Amniotic epithelial cell (primary cell): ENCODE measurements at regions not wholly inside any gene's neighbourhood (a gene's known extent, or its start where the extent isn't known, plus 50 kb on each side); places are given as distances from the start of the nearest gene placed in this dataset.
"Not testable (repeated sequence)": the region's sequence is repeated elsewhere in the genome, so short reads cannot be mapped to it uniquely, and the experiment has no call there.

Source experiments
- DNase-seq: peaks from one replicate; pipeline ENCODE4 v3.0.0-alpha.2; 2010; ENCODE audit warnings: low read depth

DNA sequence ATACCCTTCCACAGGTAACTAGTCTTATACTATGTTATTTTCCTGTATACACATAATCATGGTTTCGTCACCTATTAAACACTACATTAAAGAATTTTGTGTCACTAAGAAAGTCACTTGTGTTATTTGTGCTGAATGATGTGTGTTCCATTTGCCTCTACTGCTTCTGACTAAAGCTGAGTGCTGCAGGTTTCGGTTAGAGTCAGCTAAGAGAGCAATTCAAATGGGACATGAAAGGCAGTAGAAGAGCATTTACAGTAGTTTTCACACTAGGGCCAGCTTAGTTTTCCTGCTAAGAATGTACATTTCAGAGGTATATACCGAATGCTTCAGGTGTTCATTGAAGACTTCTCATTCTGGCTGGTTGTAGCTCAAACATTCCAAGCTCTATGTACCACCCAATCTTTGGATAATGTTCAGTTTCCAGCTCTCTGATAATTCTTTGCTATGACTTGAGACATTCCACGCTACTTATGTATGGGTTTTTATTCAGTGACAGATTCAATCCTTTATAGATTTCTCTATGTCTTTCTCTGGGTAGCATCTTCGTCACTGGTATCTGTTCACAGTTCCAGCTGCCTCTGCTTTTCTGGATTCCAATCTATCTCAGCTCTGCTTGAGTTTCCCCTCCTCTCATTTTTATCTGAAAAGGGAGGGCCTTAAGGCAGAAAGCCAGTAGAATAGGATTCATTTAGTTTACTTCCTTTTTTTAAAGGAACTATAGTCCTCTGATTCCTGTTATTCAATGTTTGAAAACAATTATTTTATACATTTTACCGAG, 164.4 kb downstream of the CXXC4 start:
- DNase-seq: no peak

DNA sequence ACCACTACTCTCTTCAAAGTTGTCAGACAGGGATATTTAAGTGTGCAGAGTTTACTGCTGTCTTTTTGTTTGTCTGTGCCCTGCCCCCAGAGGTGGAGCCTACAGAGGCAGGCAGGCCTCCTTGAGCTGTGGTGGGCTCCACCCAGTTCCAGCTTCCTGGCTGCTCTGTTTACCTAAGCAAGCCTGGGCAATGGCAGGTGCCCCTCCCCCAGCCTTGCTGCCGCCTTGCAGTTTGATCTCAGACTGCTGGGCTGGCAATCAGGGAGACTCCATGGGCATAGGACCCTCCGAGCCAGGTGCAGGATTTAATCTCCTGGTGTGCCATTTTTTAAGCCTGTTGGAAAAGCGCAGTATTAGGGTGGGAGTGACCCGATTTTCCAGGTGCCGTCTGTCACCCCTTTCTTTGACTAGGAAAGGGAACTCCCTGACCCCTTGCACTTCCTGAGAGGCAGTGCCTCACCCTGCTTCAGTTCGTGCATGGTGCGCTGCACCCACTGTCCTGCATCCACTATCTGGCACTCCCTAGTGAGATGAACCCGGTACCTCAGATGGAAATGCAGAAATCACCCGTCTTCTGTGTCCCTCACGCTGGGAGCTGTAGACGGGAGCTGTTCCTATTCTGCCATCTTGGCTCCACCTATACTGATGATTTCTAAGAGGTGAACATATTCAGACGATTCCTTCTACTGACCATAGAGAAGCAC, 167.6 kb downstream of the CXXC4 start:
- not testable (repeated sequence) for DNase-seq

DNA sequence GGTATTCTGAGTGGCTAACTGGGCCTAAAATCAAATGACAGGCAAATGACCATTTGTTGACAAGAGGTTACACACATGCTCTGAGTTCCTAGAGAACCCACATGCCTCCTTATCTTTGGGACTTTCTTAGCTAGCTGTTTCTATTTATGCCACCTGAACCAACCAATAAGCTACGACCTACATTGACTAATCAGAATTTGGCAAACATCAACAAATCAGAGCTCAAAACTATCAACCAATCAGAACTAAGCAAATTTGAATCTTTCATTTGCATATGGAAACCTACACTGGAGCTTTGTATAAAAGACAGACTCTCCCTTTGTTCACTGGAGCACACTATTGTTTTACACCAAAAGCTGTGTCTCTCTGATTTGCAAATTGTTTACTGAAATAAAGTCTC, 192.0 kb downstream of the CXXC4 start:
- no peak for DNase-seq

DNA sequence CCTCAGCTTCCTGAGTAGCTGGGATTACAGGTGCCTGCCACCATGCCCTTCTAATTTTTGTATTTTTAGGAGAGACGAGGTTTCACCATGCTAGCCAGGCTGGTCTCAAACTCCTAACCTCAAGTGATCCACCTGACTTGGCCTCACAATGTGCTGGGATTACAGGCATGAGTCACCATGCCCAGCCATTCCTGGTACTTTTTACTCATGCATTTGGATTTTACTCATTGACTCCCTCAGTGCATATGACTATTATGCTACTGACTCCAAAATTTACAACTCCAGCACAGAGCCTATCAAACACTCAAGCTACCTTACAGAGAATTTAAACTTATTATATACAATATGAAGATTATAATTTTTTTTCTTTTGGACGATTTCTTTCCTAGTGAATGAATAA, 199.9 kb downstream of the CXXC4 start:
- no peak for DNase-seq

DNA sequence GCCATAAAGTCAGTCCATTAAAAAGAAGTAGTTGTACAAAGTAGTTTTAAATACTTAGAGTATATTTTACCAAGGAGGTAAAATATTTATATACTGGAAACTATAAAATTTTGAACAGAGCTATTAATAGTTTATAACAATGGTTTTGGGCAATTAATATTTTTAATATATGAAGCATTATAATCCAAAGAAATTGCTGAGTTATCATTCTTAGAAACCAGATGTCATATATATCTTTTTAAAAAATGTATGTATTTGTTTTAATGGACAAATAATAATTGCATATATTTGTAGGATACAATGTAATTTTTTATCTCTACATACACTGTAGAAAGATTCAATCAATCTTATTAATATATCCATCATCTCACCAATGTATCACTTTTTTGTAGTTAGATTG, 207.8 kb downstream of the CXXC4 start:
- no peak for DNase-seq

DNA sequence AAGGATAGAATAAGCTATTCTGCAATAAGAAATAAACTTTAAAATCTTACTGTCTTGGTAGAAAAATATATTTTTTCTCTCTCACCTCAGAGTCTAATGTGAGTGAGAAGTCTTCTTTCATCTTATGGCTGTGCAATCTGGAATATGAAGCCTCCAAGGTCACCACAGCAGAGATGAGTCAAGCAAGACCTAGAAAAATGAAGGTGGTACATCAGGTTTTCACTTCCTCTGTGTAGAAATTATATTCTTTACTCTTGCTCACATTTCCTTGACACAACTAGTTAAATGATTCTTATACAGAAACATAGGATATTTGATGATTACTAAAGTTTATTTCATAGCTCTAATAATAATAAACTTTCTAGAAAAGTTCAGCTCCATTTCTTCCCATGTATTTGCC, 211.4 kb downstream of the CXXC4 start:
- no peak for DNase-seq

DNA sequence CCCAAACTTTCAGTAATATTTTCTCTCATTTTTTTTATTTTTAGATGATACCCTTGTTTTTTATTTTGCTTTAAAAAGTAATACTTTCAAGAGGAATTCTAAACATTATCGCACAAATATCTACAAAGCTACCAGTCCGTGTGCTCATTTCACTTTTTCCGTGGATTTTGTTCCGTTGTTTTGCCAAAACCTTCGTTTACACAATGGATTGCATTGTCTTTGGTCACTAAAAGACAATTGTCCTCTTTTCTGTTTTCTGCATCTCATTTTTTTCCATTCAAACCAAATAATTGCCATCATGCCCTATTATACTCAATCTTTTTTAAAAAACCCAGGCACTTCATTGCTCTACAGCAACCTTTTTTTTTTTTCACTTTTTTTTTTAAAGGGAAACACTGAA, 214.9 kb downstream of the CXXC4 start:
- no peak for DNase-seq

DNA sequence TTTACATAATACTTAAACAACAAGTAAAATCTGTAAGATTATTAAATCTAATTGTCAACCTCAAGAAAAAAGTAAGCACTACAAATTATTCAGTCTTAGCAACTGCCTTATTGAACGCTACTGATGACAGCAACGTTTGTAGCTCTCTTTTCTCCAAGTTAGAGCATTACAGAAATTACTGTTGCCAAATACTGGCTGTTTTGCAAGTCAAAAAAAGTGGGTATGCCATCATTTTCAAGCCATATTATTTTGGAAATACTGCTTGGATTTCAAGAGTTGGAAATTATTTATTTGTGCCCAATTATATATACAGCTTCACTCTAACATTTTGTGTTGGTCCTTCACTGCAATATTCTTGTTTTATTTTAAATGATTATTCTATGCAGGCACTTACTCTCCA, 221.7 kb downstream of the CXXC4 start:
- no peak for DNase-seq

DNA sequence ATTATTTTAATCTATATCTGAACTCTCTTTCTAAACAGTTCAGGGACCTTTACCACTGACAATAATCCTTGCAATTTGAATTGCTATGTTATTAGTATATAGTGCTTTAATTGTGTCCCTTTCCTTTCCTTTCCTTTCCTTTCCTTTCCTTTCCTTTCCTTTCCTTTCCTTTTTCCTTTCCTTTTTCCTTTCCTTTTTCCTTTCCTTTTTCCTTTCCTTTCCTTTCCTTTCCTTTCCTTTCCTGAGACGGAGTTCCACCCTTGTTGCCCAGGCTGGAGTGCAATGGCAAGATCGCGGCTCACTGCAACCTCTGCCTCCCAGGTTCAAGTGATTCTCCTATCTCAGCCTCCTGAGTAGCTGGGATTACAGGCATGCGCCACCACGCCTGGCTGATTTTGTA, 225.1 kb downstream of the CXXC4 start:
- DNase-seq: not testable (repeated sequence)

DNA sequence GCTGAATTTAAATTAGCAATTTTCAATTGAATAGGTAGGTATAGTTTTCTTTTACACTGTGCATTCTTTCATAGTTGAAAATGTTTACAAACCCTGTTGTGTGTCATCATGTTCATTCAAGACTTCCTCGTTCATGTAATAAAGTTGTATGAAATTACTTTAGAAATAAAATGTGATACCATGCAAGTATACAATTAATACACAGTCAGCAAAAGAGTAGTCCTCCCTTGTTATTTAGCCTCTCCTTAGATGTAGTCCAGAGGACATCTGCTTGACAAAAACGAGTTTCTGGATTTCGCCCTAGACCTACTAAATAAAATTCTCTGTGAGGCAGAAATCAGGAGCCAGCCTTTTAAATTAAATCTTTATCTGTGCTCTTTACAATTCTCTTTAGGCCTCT, 231.6 kb downstream of the CXXC4 start:
- no peak for DNase-seq

DNA sequence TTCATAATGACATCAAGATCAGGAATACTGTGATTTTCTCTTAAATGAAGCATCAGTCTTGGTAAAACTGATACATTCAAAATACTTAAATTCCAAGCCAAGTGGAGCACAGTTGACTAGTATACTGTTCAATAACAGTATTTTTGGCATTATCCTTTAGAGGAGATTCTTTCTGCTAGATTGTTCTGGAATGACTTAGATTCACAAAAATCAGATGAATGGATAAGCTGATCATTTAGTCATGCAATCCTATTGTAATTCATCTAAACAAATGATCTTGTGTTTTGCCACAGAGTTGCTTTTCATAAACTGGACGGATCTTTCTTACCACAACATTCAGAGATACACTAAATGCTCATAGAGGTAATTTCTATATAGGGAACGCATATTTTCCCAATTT, 232.0 kb downstream of the CXXC4 start:
- no peak for DNase-seq

DNA sequence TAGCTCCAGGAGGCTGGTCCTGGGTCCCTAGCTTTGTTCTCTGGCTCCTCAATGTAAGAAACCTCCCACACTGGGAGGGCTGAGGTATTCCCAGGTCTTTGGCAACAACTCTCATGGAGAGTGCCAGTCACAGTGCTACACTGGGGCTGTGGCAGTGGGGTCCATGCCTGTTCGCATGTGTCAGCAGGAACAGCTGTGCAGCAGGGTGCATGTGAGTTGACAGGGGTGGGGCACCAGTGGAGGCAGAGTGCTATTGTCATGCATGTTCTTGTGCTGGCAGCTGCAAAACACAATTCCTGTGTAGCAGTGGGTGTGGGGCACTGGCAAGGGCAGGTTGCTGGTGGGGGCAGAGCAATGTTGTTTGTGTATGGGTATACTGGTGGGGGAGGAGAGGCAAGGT, 246.0 kb downstream of the CXXC4 start:
- no peak for DNase-seq

DNA sequence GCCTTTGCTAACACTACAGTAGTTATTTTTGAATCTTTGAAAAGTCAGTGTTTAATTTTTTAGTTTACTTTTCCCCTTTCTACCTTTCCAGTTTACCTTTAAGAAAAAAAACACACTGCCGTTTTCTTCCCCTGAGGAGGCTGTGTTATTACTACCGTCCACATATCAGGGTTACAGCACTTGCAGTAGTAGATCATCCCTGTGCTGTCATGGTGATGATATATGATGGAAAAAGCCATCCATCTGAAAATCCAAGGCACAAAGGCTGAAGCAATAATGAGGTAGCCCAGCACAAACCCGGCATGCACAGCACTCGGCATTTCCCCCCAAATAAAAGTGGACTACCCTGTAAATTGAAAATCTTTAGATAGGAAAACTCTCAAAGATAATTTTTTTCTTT, 258.7 kb downstream of the CXXC4 start:
- no peak for DNase-seq

DNA sequence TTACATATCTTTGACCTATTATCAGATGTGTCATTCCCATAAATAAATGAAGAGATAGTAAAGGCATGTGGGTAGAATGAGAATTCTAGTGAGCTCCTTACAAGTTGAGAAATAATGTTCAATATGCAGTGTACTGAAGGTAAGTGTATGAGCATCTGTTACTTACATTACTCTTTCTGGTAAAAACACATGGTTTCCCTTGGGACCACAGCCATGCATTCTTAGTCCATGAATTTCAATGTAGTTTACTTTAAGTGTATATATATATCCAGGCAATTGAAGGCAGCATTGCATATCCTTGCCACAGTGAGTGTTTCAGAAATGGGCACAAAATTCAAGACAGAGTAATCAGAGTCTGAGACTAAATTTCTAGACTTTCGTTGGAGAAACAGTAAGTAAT, 277.2 kb downstream of the CXXC4 start:
- DNase-seq: no peak

DNA sequence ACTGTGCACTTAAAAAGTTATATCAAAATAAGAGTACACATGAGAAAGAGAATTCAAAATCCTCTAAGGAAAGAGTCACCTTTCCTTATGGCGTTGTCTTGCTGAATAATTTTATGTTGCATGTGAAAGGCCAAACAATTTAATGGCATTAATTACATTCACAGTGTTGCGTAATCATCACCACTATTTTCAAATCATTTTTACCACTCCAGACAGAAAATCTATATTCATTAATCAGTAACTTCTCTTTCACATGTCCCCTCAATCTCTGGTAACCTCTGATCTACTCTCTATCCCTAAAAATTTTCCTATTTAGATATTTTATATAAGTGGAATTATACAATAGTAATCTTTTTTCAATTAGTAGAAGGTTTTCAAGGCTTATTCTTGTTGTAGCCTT, 283.0 kb downstream of the CXXC4 start:
- no peak for DNase-seq

DNA sequence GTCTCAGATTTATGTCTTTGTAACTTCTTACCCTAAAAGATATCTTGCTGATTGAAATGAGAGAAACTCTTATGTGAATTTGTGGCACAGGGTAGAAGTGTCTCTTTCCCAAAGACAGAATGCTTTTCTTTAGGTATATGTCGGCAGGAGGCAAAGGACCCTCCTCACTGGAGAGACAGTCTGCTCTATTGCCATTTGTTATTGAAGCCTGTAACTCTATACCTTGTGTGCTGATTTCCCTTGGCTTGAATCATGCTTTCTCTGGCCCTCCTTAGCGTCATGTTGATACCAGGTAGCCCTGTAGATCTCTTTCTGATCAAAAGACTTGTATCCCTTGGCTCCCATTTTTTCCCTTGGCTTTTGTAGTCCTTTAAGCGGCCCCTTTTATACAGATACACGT, 284.3 kb downstream of the CXXC4 start:
- no peak for DNase-seq

DNA sequence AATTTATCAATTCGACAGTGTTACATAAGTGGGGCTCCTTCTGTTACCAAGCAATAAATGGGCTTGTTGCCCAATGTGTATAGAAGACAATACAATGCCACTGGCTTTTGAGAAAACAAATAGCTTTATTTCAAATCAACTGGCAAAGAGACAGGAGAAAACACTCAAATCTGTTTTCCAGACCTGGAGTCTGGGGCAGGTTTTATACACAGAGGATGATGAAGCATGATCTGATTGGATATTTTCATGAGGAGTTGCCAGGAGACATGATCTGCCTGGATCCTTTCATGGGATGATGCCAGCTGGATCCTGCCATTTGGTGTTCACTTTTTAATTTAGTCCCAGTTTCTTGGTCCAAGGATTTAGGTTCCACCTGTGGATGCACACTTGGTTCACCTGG, 287.9 kb downstream of the CXXC4 start:
- no peak for DNase-seq

DNA sequence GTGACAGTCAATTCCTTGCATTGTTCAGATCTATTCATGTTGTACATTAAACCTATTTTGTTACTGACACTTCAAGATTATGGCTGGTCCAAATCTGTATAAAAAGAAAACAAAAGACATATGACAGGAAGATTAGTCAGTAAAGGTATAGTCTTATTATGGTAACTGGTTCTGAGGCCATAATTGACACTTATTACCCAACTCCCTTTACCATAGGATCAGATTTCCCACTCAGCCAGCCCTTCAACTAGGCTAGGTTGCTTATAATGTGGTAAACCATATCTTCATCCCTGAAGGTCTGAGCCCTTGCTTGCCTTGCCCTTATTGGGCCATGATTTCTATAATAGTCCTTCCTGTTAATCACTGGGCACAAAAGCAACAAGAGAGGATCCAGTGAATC, 289.6 kb downstream of the CXXC4 start:
- no peak for DNase-seq

DNA sequence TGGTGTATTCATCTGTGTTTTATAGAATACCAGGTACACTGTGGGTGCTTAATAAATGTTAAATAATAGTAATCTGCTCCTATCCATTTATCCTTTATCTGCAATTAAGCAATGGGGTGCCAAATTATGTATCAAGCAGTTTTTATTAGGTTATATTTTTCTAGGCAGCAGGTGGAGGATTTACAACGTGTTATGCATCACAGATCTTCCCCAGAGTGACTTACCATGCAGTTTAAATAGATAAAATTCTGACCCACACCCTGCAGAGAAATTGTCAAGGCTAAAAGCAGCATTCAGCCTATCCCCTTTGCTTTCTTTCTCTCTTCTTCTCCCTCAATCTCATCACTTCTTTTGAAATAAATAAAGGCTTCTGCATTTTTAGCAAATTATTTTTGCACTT, 306.4 kb downstream of the CXXC4 start:
- no peak for DNase-seq

DNA sequence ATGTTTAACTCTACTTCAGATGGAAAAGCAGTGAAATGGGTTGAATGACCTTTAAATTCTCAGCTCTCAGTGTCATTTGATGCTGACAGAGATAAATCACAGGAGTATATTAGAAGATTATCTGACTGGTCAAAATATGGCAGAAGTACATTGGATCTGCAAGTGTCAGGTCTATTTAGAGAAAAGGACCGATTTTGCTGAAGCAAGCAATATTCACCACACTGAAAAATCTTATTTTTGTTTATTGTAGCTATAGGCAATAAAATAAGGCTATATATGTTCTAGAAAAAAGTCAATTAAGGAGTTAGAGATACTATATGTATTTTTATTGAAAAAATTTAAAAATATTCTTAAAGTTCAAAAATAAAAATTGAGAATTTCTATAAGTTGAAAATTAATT, 325.3 kb downstream of the CXXC4 start:
- DNase-seq: no peak

DNA sequence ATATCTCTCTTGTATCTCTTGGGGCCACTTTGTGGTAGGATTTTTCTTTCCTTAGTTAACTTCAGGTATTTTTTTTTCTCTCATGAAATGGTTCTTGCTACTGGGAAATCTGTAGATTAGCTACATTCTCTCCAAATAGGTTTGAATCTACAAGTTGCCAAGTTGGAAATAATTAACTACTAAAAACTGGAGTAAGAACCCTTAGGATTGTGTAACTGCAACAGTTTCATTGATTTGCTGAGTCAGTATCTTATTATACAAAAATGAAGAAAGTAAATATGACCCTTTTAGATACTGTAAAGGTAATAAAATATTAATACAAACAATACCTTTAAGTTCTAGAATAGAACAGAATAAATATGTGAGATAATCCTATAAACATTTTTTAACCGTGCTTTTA, 327.9 kb downstream of the CXXC4 start:
- DNase-seq: no peak

DNA sequence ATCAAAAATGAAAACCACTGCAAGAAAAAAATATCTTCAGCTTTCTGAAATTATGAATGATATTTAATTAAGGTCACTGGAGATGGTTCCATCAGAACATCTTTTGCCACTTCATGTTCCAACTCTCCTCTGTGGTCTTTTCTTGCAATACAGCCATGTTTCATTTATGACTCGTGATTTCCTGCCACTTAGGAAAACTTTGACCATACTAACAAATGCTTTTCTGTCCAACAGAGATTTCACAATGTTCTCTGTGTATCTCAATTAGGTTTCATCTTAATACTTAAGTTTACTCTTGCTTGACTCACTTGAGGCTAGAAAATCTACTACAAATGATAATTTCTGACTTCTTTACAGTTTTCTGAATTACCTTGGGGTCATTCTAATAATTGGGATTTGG, 330.9 kb downstream of the CXXC4 start:
- no peak for DNase-seq

DNA sequence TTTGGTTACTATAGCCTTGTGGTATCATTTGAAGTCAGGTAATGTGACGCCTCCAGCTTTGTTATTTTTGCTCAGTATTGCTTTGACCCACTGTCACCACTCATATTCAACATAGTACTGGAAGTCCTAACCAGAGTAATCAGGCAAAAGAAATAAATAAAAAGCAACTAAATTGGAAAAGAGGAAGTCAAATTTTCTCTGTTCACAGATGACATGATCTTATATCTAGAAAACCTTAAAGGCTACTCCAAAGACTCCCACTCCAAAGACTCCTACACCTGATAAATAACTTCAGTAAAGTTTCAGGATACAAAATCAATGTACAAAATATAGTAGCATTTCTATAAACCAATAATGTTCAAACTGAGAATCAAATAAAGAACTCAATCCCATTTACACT, 348.6 kb downstream of the CXXC4 start:
- DNase-seq: no peak

DNA sequence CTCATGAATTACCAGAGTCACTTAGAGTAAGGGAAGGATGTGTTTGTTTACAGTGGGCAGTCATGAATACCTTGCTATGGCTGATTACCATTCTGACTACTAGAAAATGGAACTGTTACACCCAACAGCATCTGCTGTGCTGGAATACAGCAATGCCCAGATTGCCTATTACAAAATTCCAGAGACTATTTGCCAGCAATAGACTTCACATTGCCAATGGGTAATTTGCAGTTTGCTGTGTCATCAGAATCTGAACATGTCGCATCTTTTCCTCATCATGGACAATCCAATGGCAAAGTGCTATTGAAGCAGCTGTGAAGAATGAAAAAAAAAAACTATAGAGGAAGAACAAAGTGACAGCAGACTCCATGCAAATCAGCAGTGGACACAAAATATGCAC, 356.6 kb downstream of the CXXC4 start:
- no peak for DNase-seq
